ENCODE measurements at regions not wholly inside any gene's neighbourhood (a gene's known extent, or its start where the extent isn't known, plus 50 kb on each side); places are given as distances from the start of the nearest gene placed in this dataset.

GRCh38 chr13:99646866-99647595 is 145.8 kb downstream of the TM9SF2 start:
- no peak for FAIRE-seq

DNA sequence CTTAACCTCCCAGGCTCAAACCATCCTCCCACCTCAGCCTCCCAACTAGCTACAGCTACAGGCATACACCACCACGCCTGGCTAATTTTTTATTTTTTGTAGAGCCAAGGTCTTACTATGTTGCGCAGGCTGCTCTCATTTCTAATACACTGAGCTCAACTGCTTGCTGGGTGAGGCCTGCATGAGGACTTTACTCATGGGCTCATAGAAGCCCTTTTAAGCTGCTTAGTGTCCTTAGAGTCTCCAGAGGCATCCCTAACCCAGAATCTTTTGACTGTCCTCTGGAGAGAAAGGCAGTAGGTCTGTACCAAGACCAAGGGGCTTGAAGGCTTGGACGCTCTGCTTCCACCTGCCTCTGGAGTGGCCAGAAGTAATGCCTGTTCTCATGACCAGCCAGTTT is 141.6 kb downstream of the TM9SF2 start:
- no peak for DNase-seq (ENCODE audit: insufficient read length, low spot score)
- no peak for TF ChIP-seq POU2F2 (IDR thresholded peaks at IDR 0.05; ENCODE audit: low read depth, low read length)
- no peak for TF ChIP-seq POLR2A (IDR thresholded peaks at IDR 0.05; ENCODE audit: low read depth, low read length)
- no peak for TF ChIP-seq POLR2AphosphoS5 (IDR thresholded peaks at IDR 0.05; ENCODE audit: low read depth, low read length)
- TF ChIP-seq TAF1 (IDR thresholded peaks at IDR 0.05; ENCODE audit: low read depth, low read length), result no peak
- no peak for TF ChIP-seq SPI1 (IDR thresholded peaks at IDR 0.05; ENCODE audit: low read depth, low read length)
- TF ChIP-seq PAX5 (IDR thresholded peaks at IDR 0.05; ENCODE audit: insufficient read depth, low read length, severe bottlenecking), result no peak
- no peak for FAIRE-seq

More at GRCh38 chr13:99646866-99647595, 145.8 kb downstream of the TM9SF2 start:
- no peak for DNase-seq (ENCODE audit: insufficient read length, low spot score)
- no peak for TF ChIP-seq POLR2A (IDR thresholded peaks at IDR 0.05; ENCODE audit: low read depth, low read length)
- no peak for TF ChIP-seq POU2F2 (IDR thresholded peaks at IDR 0.05; ENCODE audit: low read depth, low read length)
- TF ChIP-seq SPI1 (IDR thresholded peaks at IDR 0.05; ENCODE audit: low read depth, low read length), result no peak
- no peak for TF ChIP-seq POLR2AphosphoS5 (IDR thresholded peaks at IDR 0.05; ENCODE audit: low read depth, low read length)
- TF ChIP-seq TAF1 (IDR thresholded peaks at IDR 0.05; ENCODE audit: low read depth, low read length), result no peak
- TF ChIP-seq PAX5 (IDR thresholded peaks at IDR 0.05; ENCODE audit: insufficient read depth, low read length, severe bottlenecking), result no peak

DNA sequence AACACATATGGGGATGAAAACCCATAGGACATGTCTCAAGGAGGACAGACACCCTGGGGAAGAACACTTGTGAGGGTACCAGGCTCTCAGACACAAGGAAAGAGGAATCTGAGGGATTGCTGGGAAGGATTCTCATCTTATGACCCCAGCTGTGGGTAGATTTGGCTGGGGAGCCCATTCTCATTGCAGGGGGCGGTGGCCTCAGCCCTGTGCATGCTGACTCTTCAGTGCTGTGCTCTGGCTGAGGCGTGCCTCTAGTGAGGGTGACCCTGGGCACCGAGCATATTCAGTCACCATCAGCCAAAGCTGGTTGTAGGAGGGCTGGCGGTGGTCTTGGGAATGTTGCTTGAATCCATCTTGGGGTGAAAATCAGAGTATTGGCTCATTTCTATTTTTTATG is 140.7 kb downstream of the TM9SF2 start:
- DNase-seq (ENCODE audit: insufficient read length, low spot score), result no peak
- no peak for FAIRE-seq
- TF ChIP-seq PAX5 (IDR thresholded peaks at IDR 0.05; ENCODE audit: insufficient read depth, low read length, severe bottlenecking) (no peak), POLR2AphosphoS5 (IDR thresholded peaks at IDR 0.05; ENCODE audit: low read depth, low read length) (no peak), TAF1 (IDR thresholded peaks at IDR 0.05; ENCODE audit: low read depth, low read length) (no peak), SPI1 (IDR thresholded peaks at IDR 0.05; ENCODE audit: low read depth, low read length) (no peak), POU2F2 (IDR thresholded peaks at IDR 0.05; ENCODE audit: low read depth, low read length) (no peak), POLR2A (IDR thresholded peaks at IDR 0.05; ENCODE audit: low read depth, low read length) (no peak)

DNA sequence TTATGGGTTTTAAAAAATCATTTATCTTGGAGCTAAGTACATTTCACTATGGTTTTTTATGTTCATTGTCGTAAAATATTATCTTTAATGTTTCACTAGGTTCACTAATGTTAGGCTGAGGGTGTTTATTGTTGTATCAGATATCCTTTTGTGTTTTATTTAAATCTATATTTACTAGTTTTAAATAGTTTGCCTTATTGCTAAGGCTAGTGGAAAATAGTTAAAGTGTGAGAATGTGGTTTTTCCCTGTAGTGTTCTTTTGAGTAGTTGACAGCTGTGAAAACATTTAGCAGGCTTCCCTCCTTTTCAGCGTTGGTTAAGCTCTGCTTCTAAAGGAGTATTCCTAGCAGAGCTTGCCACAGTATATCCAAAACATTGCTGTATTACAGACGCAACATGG is 139.0 kb downstream of the TM9SF2 start:
- FAIRE-seq, result no peak
- DNase-seq (ENCODE audit: insufficient read length, low spot score), result no peak
- TF ChIP-seq POLR2AphosphoS5 (IDR thresholded peaks at IDR 0.05; ENCODE audit: low read depth, low read length) (no peak), POLR2A (IDR thresholded peaks at IDR 0.05; ENCODE audit: low read depth, low read length) (no peak), PAX5 (IDR thresholded peaks at IDR 0.05; ENCODE audit: insufficient read depth, low read length, severe bottlenecking) (no peak), POU2F2 (IDR thresholded peaks at IDR 0.05; ENCODE audit: low read depth, low read length) (no peak), TAF1 (IDR thresholded peaks at IDR 0.05; ENCODE audit: low read depth, low read length) (no peak), SPI1 (IDR thresholded peaks at IDR 0.05; ENCODE audit: low read depth, low read length) (no peak)

DNA sequence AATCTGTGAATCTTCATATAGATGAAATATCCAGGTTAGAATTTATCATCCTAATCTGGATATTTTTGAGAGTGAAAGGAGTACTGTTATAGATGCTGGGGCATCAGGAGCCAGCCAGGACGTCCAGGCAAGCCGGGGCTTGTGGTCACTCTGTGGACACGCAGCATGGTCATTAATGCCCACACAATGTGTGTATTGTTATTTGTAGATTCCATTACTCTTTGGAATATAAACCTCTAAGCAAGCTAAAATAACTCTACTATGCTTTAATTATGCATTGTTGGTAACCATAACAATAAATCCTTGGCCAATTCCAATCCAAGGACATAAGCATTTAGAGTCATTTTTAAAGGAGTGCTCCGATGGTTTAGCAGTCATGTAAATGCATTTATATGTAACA is 137.9 kb downstream of the TM9SF2 start:
- TF ChIP-seq POLR2A (IDR thresholded peaks at IDR 0.05; ENCODE audit: low read depth, low read length), result no peak
- no peak for TF ChIP-seq SPI1 (IDR thresholded peaks at IDR 0.05; ENCODE audit: low read depth, low read length)
- no peak for TF ChIP-seq POU2F2 (IDR thresholded peaks at IDR 0.05; ENCODE audit: low read depth, low read length)
- TF ChIP-seq PAX5 (IDR thresholded peaks at IDR 0.05; ENCODE audit: insufficient read depth, low read length, severe bottlenecking), result no peak
- TF ChIP-seq POLR2AphosphoS5 (IDR thresholded peaks at IDR 0.05; ENCODE audit: low read depth, low read length), result no peak
- TF ChIP-seq TAF1 (IDR thresholded peaks at IDR 0.05; ENCODE audit: low read depth, low read length), result no peak
- FAIRE-seq, result no peak

GRCh38 chr13:99636728-99637353 is 135.6 kb downstream of the TM9SF2 start:
- DNase-seq (ENCODE audit: insufficient read length, low spot score), result no peak
- TF ChIP-seq TAF1 (IDR thresholded peaks at IDR 0.05; ENCODE audit: low read depth, low read length) (no peak), POLR2A (IDR thresholded peaks at IDR 0.05; ENCODE audit: low read depth, low read length) (no peak), SPI1 (IDR thresholded peaks at IDR 0.05; ENCODE audit: low read depth, low read length) (no peak), POLR2AphosphoS5 (IDR thresholded peaks at IDR 0.05; ENCODE audit: low read depth, low read length) (no peak)
- FAIRE-seq, result peak; percentile 87

More for the DNA sequence above, 137.9 kb downstream of the TM9SF2 start:
- DNase-seq (ENCODE audit: insufficient read length, low spot score), result no peak

GRCh38 chr13:99636306-99636705 is 135.0 kb downstream of the TM9SF2 start:
- DNase-seq (ENCODE audit: insufficient read length, low spot score), result no peak
- no peak for TF ChIP-seq TAF1 (IDR thresholded peaks at IDR 0.05; ENCODE audit: low read depth, low read length)
- TF ChIP-seq POLR2AphosphoS5 (IDR thresholded peaks at IDR 0.05; ENCODE audit: low read depth, low read length), result no peak
- TF ChIP-seq SPI1 (IDR thresholded peaks at IDR 0.05; ENCODE audit: low read depth, low read length), result no peak
- no peak for TF ChIP-seq POLR2A (IDR thresholded peaks at IDR 0.05; ENCODE audit: low read depth, low read length)
- no peak for FAIRE-seq

DNA sequence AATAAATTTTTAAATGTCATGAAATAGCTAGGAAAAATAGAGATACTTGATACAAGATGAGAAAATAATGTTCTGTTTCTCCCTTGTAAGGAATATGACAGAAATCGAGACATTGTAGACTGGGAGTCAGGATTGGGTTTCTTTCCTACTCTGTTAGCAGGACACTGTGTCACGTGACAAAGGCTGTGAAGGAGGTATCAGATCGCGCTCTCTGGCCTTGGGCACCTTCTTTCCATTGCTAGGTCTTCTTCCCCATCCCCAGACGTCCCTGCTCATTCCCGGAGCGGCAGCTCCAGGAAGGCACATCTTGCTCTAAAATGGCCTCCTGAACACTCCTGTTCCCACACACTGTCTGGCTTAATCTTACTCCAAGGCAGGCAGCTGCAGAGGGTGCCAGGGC is 133.4 kb downstream of the TM9SF2 start:
- DNase-seq (ENCODE audit: insufficient read length, low spot score), result no peak
- no peak for FAIRE-seq
- TF ChIP-seq PAX5 (IDR thresholded peaks at IDR 0.05; ENCODE audit: insufficient read depth, low read length, severe bottlenecking), result no peak
- TF ChIP-seq POLR2AphosphoS5 (IDR thresholded peaks at IDR 0.05; ENCODE audit: low read depth, low read length), result no peak

- DNase-seq (ENCODE audit: insufficient read length, low spot score) (no peak), FAIRE-seq (no peak)
- TF ChIP-seq POLR2AphosphoS5 (IDR thresholded peaks at IDR 0.05; ENCODE audit: low read depth, low read length) (no peak), TAF1 (IDR thresholded peaks at IDR 0.05; ENCODE audit: low read depth, low read length) (no peak), POLR2A (IDR thresholded peaks at IDR 0.05; ENCODE audit: low read depth, low read length) (no peak), SPI1 (IDR thresholded peaks at IDR 0.05; ENCODE audit: low read depth, low read length) (no peak), POU2F2 (IDR thresholded peaks at IDR 0.05; ENCODE audit: low read depth, low read length) (no peak), PAX5 (IDR thresholded peaks at IDR 0.05; ENCODE audit: insufficient read depth, low read length, severe bottlenecking) (no peak)
Measured at GRCh38 chr13:99630269-99630898, 129.1 kb downstream of the TM9SF2 start.
